ENCODE measurements at regions not wholly inside any gene's neighbourhood (a gene's known extent, or its start where the extent isn't known, plus 50 kb on each side); places are given as distances from the start of the nearest gene placed in this dataset.
"Not testable (repeated sequence)": the region's sequence is repeated elsewhere in the genome, so short reads cannot be mapped to it uniquely, and the experiment has no call there.

DNA sequence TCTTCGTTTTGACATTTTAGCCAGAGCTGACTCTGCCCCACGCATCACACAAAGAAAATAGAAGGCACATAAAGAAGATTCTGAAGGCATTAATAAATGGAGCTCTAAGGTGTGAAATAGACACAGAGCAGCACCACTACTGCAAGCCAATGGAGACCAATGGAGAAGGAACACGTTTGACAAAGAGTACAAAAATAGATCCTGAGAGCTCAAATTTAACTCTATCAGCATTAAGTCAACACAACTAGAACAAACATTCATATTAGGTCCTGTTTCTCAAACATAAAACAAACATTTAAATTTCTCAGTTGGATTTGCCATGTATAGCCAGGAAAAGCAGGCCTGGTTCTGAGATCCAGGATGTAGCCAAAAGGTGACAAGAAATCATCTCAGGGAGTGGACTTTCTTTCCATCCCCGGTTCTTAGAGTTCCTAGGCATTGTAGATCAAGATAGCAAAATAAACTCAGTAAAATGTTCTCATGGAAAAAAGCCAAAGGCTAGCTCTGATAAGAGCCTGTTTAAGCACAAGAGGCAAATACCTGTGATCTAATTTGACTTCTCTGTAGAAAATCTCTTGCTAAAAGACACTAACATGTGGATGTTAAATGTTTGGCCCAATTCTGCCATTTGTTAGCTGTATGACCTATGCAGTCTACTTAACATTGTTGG is 174.2 kb upstream of the VIPR2 start:
- no peaks in the 10 kb centered on the region for H3K4me1 ChIP-seq (ENCODE audit: control insufficient read depth, low read length)
- TF ChIP-seq, protein P1, sequence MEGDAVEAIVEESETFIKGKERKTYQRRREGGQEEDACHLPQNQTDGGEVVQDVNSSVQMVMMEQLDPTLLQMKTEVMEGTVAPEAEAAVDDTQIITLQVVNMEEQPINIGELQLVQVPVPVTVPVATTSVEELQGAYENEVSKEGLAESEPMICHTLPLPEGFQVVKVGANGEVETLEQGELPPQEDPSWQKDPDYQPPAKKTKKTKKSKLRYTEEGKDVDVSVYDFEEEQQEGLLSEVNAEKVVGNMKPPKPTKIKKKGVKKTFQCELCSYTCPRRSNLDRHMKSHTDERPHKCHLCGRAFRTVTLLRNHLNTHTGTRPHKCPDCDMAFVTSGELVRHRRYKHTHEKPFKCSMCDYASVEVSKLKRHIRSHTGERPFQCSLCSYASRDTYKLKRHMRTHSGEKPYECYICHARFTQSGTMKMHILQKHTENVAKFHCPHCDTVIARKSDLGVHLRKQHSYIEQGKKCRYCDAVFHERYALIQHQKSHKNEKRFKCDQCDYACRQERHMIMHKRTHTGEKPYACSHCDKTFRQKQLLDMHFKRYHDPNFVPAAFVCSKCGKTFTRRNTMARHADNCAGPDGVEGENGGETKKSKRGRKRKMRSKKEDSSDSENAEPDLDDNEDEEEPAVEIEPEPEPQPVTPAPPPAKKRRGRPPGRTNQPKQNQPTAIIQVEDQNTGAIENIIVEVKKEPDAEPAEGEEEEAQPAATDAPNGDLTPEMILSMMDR (IDR thresholded peaks at IDR 0.05; ENCODE audit: low read depth, low read length, poor library complexity, severe bottlenecking) = no peak
- no peak for TF ChIP-seq EZH2phosphoT487 (IDR thresholded peaks at IDR 0.05; ENCODE audit: borderline replicate concordance, low read length)
- H3K79me2 ChIP-seq (ENCODE audit: control insufficient read depth, low read length) = no peaks in the 10 kb centered on the region
- H3K9me2 ChIP-seq (replicated peaks; ENCODE audit: control insufficient read depth, low read length) = no peaks in the 10 kb centered on the region
- no peak overlapping the region for H3K4me2 ChIP-seq (ENCODE audit: low read length)
- H3K4me3 ChIP-seq (ENCODE audit: low read length) = no peak overlapping the region
- no peak overlapping the region for H3K27ac ChIP-seq (ENCODE audit: low read depth, low read length)
- no peaks in the 10 kb centered on the region for H3K9me3 ChIP-seq (ENCODE audit: control insufficient read depth, insufficient read depth, low read length)
- H3K27me3 ChIP-seq (ENCODE audit: control insufficient read depth, low read length) = no peaks in the 10 kb centered on the region
- H3F3A ChIP-seq (ENCODE audit: control insufficient read depth, insufficient read depth) = no peaks in the 10 kb centered on the region
- no peaks in the 10 kb centered on the region for H3K36me3 ChIP-seq (ENCODE audit: control insufficient read depth, low read length)
- H4K20me1 ChIP-seq (ENCODE audit: control insufficient read depth, insufficient read depth, low read depth, low read length) = no peaks in the 10 kb centered on the region

DNA sequence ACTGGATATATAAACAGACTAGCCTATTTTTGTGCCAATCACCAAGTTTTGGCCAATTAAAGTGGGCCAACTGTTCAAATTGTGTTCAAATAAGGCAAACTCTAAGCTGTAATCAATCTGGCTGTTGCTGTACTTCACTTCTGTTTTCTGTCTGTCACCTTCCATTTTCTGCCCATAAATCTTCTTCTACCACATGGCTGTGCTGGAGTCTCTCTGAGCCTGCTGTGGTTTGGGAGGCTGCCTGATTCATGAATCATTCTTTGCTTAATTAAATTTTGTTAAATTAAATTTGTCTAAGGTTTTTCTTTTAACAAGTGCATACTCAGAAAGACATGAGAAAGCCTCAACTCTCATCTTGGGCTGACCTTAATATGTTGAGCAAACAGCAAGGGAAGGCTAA is 172.6 kb upstream of the VIPR2 start:
- no peak overlapping the region for H3K4me3 ChIP-seq (ENCODE audit: low read length)
- no peaks in the 10 kb centered on the region for H3K79me2 ChIP-seq (ENCODE audit: control insufficient read depth, low read length)
- no peak overlapping the region for H3K27ac ChIP-seq (ENCODE audit: low read depth, low read length)
- no peaks in the 10 kb centered on the region for H3K9me2 ChIP-seq (replicated peaks; ENCODE audit: control insufficient read depth, low read length)
- no peaks in the 10 kb centered on the region for H4K20me1 ChIP-seq (ENCODE audit: control insufficient read depth, insufficient read depth, low read depth, low read length)
- no peaks in the 10 kb centered on the region for H3K9me3 ChIP-seq (ENCODE audit: control insufficient read depth, insufficient read depth, low read length)
- no peaks in the 10 kb centered on the region for H3F3A ChIP-seq (ENCODE audit: control insufficient read depth, insufficient read depth)
- no peaks in the 10 kb centered on the region for H3K27me3 ChIP-seq (ENCODE audit: control insufficient read depth, low read length)
- no peak overlapping the region for H3K4me2 ChIP-seq (ENCODE audit: low read length)
- H3K36me3 ChIP-seq (ENCODE audit: control insufficient read depth, low read length) = no peaks in the 10 kb centered on the region
- H3K4me1 ChIP-seq (ENCODE audit: control insufficient read depth, low read length) = no peaks in the 10 kb centered on the region
- TF ChIP-seq EZH2phosphoT487 (IDR thresholded peaks at IDR 0.05; ENCODE audit: borderline replicate concordance, low read length) = no peak
- TF ChIP-seq, protein P1 (IDR thresholded peaks at IDR 0.05; ENCODE audit: low read depth, low read length, poor library complexity, severe bottlenecking) = no peak

DNA sequence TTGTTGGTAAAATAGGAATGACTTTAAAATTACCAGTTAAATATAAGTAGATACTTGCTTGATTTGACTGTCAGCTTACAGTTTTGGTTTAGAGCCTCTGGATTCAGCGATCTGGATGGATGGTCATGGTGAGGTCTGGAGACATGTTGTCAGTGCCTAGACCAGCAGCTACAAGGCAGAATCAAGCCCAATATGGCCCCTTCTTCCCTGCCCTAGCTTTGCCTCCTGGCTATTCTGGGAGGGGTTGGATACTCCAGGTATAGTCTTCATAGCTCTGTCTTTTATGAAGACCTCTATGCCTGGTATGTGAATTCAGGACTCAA is 166.5 kb upstream of the VIPR2 start:
- TF ChIP-seq EZH2phosphoT487 (IDR thresholded peaks at IDR 0.05; ENCODE audit: borderline replicate concordance, low read length) = no peak
- no peaks in the 10 kb centered on the region for H3K9me2 ChIP-seq (replicated peaks; ENCODE audit: control insufficient read depth, low read length)
- H3F3A ChIP-seq (ENCODE audit: control insufficient read depth, insufficient read depth) = no peaks in the 10 kb centered on the region
- no peak overlapping the region for H3K4me2 ChIP-seq (ENCODE audit: low read length)
- H3K4me3 ChIP-seq (ENCODE audit: low read length) = no peak overlapping the region
- H4K20me1 ChIP-seq (ENCODE audit: control insufficient read depth, insufficient read depth, low read depth, low read length) = no peaks in the 10 kb centered on the region
- H3K27ac ChIP-seq (ENCODE audit: low read depth, low read length) = no peak overlapping the region
- no peaks in the 10 kb centered on the region for H3K79me2 ChIP-seq (ENCODE audit: control insufficient read depth, low read length)
- no peaks in the 10 kb centered on the region for H3K36me3 ChIP-seq (ENCODE audit: control insufficient read depth, low read length)
- no peaks in the 10 kb centered on the region for H3K27me3 ChIP-seq (ENCODE audit: control insufficient read depth, low read length)
- H3K9me3 ChIP-seq (ENCODE audit: control insufficient read depth, insufficient read depth, low read length) = peaks cover 7% of the 10 kb centered on the region; the same call in 1 of the 2 replicates
- H3K4me1 ChIP-seq (ENCODE audit: control insufficient read depth, low read length) = no peaks in the 10 kb centered on the region

DNA sequence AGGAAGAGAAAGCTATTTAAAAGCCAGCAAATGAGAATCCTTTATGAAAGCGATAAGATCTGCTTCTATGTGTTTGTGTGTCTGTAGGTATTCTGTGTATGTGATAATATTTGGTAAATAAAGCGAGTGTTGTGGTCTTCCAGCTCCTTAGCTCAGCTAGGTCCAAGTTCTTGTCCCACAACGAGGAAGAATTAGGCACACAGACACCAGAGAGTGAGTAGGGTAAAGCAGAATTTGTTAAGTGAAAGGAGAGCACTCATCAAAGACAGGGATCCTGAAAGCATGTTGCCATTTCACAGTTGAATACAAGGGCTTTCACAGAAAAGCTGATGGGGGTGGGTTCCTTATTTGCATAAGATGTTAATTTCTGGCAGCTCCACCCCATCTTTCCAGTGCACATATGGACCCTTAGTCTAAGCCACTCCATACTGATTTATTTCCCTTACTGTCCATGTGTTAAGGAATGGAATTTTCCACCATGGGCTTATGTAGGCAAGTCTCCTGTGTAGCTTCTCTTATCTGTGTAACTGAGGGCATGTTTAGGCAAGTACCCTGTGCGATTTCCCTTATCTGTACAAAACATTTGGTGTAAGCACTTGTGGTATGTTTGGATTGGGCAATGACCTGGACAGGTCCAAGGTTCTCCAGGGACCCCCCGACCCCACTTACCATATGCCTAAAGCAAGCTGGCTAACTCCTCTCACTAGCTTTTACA is 165.9 kb upstream of the VIPR2 start:
- H3K27me3 ChIP-seq (ENCODE audit: control insufficient read depth, low read length) = no peaks in the 10 kb centered on the region
- no peaks in the 10 kb centered on the region for H3K4me1 ChIP-seq (ENCODE audit: control insufficient read depth, low read length)
- no peak overlapping the region for H3K27ac ChIP-seq (ENCODE audit: low read depth, low read length)
- TF ChIP-seq EZH2phosphoT487 (IDR thresholded peaks at IDR 0.05; ENCODE audit: borderline replicate concordance, low read length) = no peak
- TF ChIP-seq, protein P1 (IDR thresholded peaks at IDR 0.05; ENCODE audit: low read depth, low read length, poor library complexity, severe bottlenecking) = no peak
- H3K9me2 ChIP-seq (replicated peaks; ENCODE audit: control insufficient read depth, low read length) = no peaks in the 10 kb centered on the region
- H3K4me3 ChIP-seq (ENCODE audit: low read length) = no peak overlapping the region
- no peaks in the 10 kb centered on the region for H3K79me2 ChIP-seq (ENCODE audit: control insufficient read depth, low read length)
- H3K36me3 ChIP-seq (ENCODE audit: control insufficient read depth, low read length) = no peaks in the 10 kb centered on the region
- peaks cover 7% of the 10 kb centered on the region; the same call in 1 of the 2 replicates for H3K9me3 ChIP-seq (ENCODE audit: control insufficient read depth, insufficient read depth, low read length)
- no peaks in the 10 kb centered on the region for H4K20me1 ChIP-seq (ENCODE audit: control insufficient read depth, insufficient read depth, low read depth, low read length)
- H3F3A ChIP-seq (ENCODE audit: control insufficient read depth, insufficient read depth) = no peaks in the 10 kb centered on the region
- no peak overlapping the region for H3K4me2 ChIP-seq (ENCODE audit: low read length)

DNA sequence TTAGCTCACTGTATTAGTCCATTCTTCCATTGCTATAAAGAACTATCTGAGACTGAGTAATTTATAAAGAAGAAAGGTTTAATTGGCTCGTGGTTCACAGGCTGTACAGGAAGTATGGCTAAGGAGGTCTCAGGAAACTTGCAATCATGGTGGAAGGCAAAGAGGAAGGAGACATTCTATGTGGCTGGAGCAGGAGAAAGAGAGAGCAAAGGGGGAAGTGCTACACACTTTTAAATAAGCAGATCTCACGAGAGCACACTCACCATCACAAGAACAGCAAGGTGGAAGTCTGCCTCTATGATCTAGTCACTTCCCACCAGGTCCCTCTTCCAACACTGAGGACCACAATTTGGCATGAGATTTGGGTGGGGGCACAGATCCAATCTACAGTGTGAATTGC is 164.5 kb upstream of the VIPR2 start:
- not testable (repeated sequence) for H3K4me2 ChIP-seq (ENCODE audit: low read length); H3K4me1 ChIP-seq (ENCODE audit: control insufficient read depth, low read length); H3K9me2 ChIP-seq (replicated peaks; ENCODE audit: control insufficient read depth, low read length); H3K36me3 ChIP-seq (ENCODE audit: control insufficient read depth, low read length); H3K27me3 ChIP-seq (ENCODE audit: control insufficient read depth, low read length); H3F3A ChIP-seq (ENCODE audit: control insufficient read depth, insufficient read depth); H4K20me1 ChIP-seq (ENCODE audit: control insufficient read depth, insufficient read depth, low read depth, low read length); H3K27ac ChIP-seq (ENCODE audit: low read depth, low read length); H3K79me2 ChIP-seq (ENCODE audit: control insufficient read depth, low read length); H3K9me3 ChIP-seq (ENCODE audit: control insufficient read depth, insufficient read depth, low read length); H3K4me3 ChIP-seq (ENCODE audit: low read length)

All from DOHH2 (cell line).